OCI-M1 (cell line): ENCODE measurements at regions not wholly inside any gene's neighbourhood (a gene's known extent, or its start where the extent isn't known, plus 50 kb on each side); places are given as distances from the start of the nearest gene placed in this dataset.
"Not testable (repeated sequence)": the region's sequence is repeated elsewhere in the genome, so short reads cannot be mapped to it uniquely, and the experiment has no call there.

Experiments used
- DNase-seq: peaks from one replicate; lab custom pipeline; 2025; lab: John Stamatoyannopoulos, UW

- not testable (repeated sequence) for DNase-seq
These were observed 73.5 kb downstream of the NPIPA8 start for GRCh38 chr16:18263046-18263445.

GRCh38 chr16:18261848-18262247 is 74.7 kb downstream of the NPIPA8 start:
- not testable (repeated sequence) for DNase-seq

GRCh38 chr16:18259496-18260176 is 76.9 kb downstream of the NPIPA8 start:
- DNase-seq = not testable (repeated sequence)

- not testable (repeated sequence) for DNase-seq
These were observed 83.6 kb downstream of the NPIPA8 start for GRCh38 chr16:18252943-18253342.

GRCh38 chr16:18230505-18230904 is 106.0 kb downstream of the NPIPA8 start:
- not testable (repeated sequence) for DNase-seq

GRCh38 chr16:18222054-18223009 is 114.2 kb downstream of the NPIPA8 start:
- not testable (repeated sequence) for DNase-seq

GRCh38 chr16:18217741-18218140 is 118.8 kb downstream of the NPIPA8 start:
- not testable (repeated sequence) for DNase-seq

- not testable (repeated sequence) for DNase-seq
These were observed 119.7 kb downstream of the NPIPA8 start for GRCh38 chr16:18216814-18217213.

- DNase-seq = not testable (repeated sequence)
These were observed 122.7 kb downstream of the NPIPA8 start for GRCh38 chr16:18213810-18214209.

GRCh38 chr16:18211505-18211904 is 125.0 kb downstream of the NPIPA8 start:
- not testable (repeated sequence) for DNase-seq

GRCh38 chr16:18204786-18205185 is 131.8 kb downstream of the NPIPA8 start:
- DNase-seq = not testable (repeated sequence)

- DNase-seq = not testable (repeated sequence)
These were observed 132.2 kb downstream of the NPIPA8 start for GRCh38 chr16:18204309-18204708.

- DNase-seq = not testable (repeated sequence)
These were observed 135.0 kb downstream of the NPIPA8 start for GRCh38 chr16:18201511-18201910.

GRCh38 chr16:18192389-18192788 is 144.1 kb downstream of the NPIPA8 start:
- DNase-seq = not testable (repeated sequence)

- not testable (repeated sequence) for DNase-seq
These were observed 146.4 kb downstream of the NPIPA8 start for GRCh38 chr16:18190179-18190578.

GRCh38 chr16:18184755-18185154 is 151.8 kb downstream of the NPIPA8 start:
- not testable (repeated sequence) for DNase-seq

GRCh38 chr16:18181028-18181427 is 155.5 kb downstream of the NPIPA8 start:
- DNase-seq = not testable (repeated sequence)

- not testable (repeated sequence) for DNase-seq
These were observed 162.5 kb downstream of the NPIPA8 start for GRCh38 chr16:18173945-18174497.

GRCh38 chr16:18162293-18162692 is 174.2 kb downstream of the NPIPA8 start:
- DNase-seq = not testable (repeated sequence)

GRCh38 chr16:18161224-18161623 is 175.3 kb downstream of the NPIPA8 start:
- DNase-seq = not testable (repeated sequence)

- DNase-seq = not testable (repeated sequence)
These were observed 177.4 kb downstream of the NPIPA8 start for GRCh38 chr16:18159185-18159584.

GRCh38 chr16:18157854-18158253 is 178.7 kb downstream of the NPIPA8 start:
- DNase-seq = not testable (repeated sequence)
